H1 (cell line): ENCODE measurements at regions not wholly inside any gene's neighbourhood (a gene's known extent, or its start where the extent isn't known, plus 50 kb on each side); places are given as distances from the start of the nearest gene placed in this dataset.
A peak's percentile ranks its signal among the peaks of the same experiment; 100 is the strongest.

ENCODE experiments used
- CTCF ChIA-PET: fragments of 300-600 bp; sonication (Branson Sonifier 250); formaldehyde crosslinking; loops from one replicate; lab custom pipeline; 2021; ENCODE audit not compliant: partially characterized antibody; lab: Charles Lee
- POLR2A ChIA-PET: fragments of 300-600 bp; sonication (Branson Sonifier 250); formaldehyde crosslinking; loops from one replicate; lab custom pipeline; 2021; ENCODE audit warnings: inconsistent platforms; ENCODE audit not compliant: partially characterized antibody; lab: Charles Lee
- DNase-seq, 2 experiments: peaks; one replicate each; pipeline versions ENCODE4 v3.0.0 to v3.0.0-alpha.2; 2010 to 2022; ENCODE audit warnings: low spot score in 2 of 2, low read depth in 1 of 2, mixed read lengths in 1 of 2
- FAIRE-seq: peaks from 2 replicates; lab custom pipeline; 2011; peaks lifted over from hg19 to GRCh38; lab: Jason Lieb, UNC
- H2AFZ ChIP-seq: 2 replicates; pipeline ENCODE4 v1.8.1; 2012; ENCODE audit warnings: low read length, inconsistent platforms
- H2AK5ac ChIP-seq: 2 replicates; pipeline ENCODE4 v1.6.1; 2013; ENCODE audit warnings: low read depth, low read length
- H2BK120ac ChIP-seq: replicated peaks from 2 replicates; pipeline ENCODE3; 2013; ENCODE audit warnings: low read depth, low read length, inconsistent platforms
- H2BK12ac ChIP-seq: 2 replicates; pipeline ENCODE4 v1.6.1; 2013; ENCODE audit warnings: low read depth, low read length
- H2BK15ac ChIP-seq: 2 replicates; pipeline ENCODE4 v1.6.1; 2013; ENCODE audit warnings: low read length
- H2BK20ac ChIP-seq: 2 replicates; pipeline ENCODE4 v1.6.1; 2013; ENCODE audit warnings: low read length
- H2BK5ac ChIP-seq: 2 replicates; pipeline ENCODE4 v1.6.1; 2013; ENCODE audit warnings: low read depth, low read length
- H3K14ac ChIP-seq: 2 replicates; pipeline ENCODE4 v1.6.1; 2013; ENCODE audit warnings: inconsistent platforms; ENCODE audit not compliant: insufficient read length
- H3K18ac ChIP-seq: 2 replicates; pipeline ENCODE4 v1.6.1; 2013; ENCODE audit warnings: low read length; ENCODE audit errors: extremely low read depth
- H3K23ac ChIP-seq: 2 replicates; pipeline ENCODE4 v1.6.1; 2013; ENCODE audit warnings: inconsistent platforms; ENCODE audit not compliant: insufficient read length
- H3K23me2 ChIP-seq: 2 replicates; pipeline ENCODE4 v1.6.1; 2013; ENCODE audit warnings: low read depth, low read length
- H3K27ac ChIP-seq: 2 replicates; pipeline ENCODE4 v1.6.1; 2011; ENCODE audit warnings: low read depth, low read length, inconsistent platforms
- H3K27me3 ChIP-seq, 4 experiments: replicated peaks in 1 of 4; 1 replicate in 1 of 4; 2 replicates in 3 of 4; pipeline versions ENCODE4 v1.6.1 to v1.8.1; 2011 to 2013; ENCODE audit warnings: low read length in 3 of 4, mild to moderate bottlenecking in 3 of 4, inconsistent platforms in 2 of 4, mixed read lengths in 2 of 4, moderate library complexity in 1 of 4; ENCODE audit not compliant: control insufficient read depth in 3 of 4, insufficient read depth in 3 of 4; ENCODE audit errors: extremely low read depth in 1 of 4
- H3K36me3 ChIP-seq, 4 experiments: 2 replicates each; pipeline versions ENCODE4 v1.6.1 to v1.8.1; 2011 to 2013; ENCODE audit warnings: mild to moderate bottlenecking in 4 of 4, low read length in 3 of 4, moderate library complexity in 2 of 4, control low read depth in 1 of 4, inconsistent platforms in 1 of 4; ENCODE audit not compliant: insufficient read depth in 4 of 4, control insufficient read depth in 2 of 4
- H3K4ac ChIP-seq: replicated peaks from 2 replicates; pipeline ENCODE3; 2013; ENCODE audit warnings: low read length, low read depth, mixed read lengths, inconsistent platforms; ENCODE audit not compliant: insufficient read length
- H3K4me1 ChIP-seq, 4 experiments: replicated peaks in 1 of 4; 1 replicate in 1 of 4; 2 replicates in 3 of 4; pipeline versions ENCODE4 v1.6.1 to v1.8.1; 2011 to 2013; ENCODE audit warnings: low read length in 3 of 4, inconsistent platforms in 2 of 4, mixed read lengths in 1 of 4; ENCODE audit not compliant: insufficient read depth in 4 of 4, control insufficient read depth in 3 of 4
- H3K4me2 ChIP-seq, 2 experiments: 2 replicates each; pipeline versions ENCODE4 v1.6.1 to v1.8.1; 2011 to 2013; ENCODE audit warnings: low read depth in 2 of 2, low read length in 2 of 2, control low read depth in 1 of 2, inconsistent platforms in 1 of 2, mild to moderate bottlenecking in 1 of 2; ENCODE audit not compliant: insufficient read depth in 1 of 2
- H3K4me3 ChIP-seq, 4 experiments: fragments of 200-600, 300-600 bp in 1 of 4; sonication (generic), shearing (Covaris generic), sonication (Bioruptor Twin) in 1 of 4; 2 replicates each; pipeline versions ENCODE4 v1.5.1 to v1.8.1; 2011 to 2016; ENCODE audit warnings: low read length in 4 of 4, low read depth in 3 of 4, control low read depth in 2 of 4, inconsistent platforms in 2 of 4, mild to moderate bottlenecking in 2 of 4, mixed read lengths in 1 of 4, moderate library complexity in 1 of 4; ENCODE audit not compliant: insufficient read depth in 2 of 4; ENCODE audit errors: extremely low read depth in 1 of 4
- H3K56ac ChIP-seq: replicated peaks from 2 replicates; pipeline ENCODE3; 2013; ENCODE audit warnings: low read depth, mild to moderate bottlenecking, mixed read lengths, low read length, inconsistent platforms; ENCODE audit not compliant: insufficient read length
- H3K79me1 ChIP-seq: 2 replicates; pipeline ENCODE4 v1.6.1; 2013; ENCODE audit warnings: low read depth, low read length, control low read depth
- H3K79me2 ChIP-seq, 2 experiments: 2 replicates each; pipeline versions ENCODE4 v1.6.1 to v1.8.1; 2012 to 2013; ENCODE audit warnings: low read length in 2 of 2, mild to moderate bottlenecking in 2 of 2, inconsistent platforms in 1 of 2; ENCODE audit not compliant: insufficient read depth in 2 of 2, control insufficient read depth in 1 of 2
- H3K9ac ChIP-seq, 4 experiments: replicated peaks in 1 of 4; 1 replicate in 1 of 4; 2 replicates in 3 of 4; pipeline versions ENCODE4 v1.6.1 to v1.8.1; 2011 to 2013; ENCODE audit warnings: low read depth in 3 of 4, low read length in 3 of 4, control low read depth in 2 of 4, mild to moderate bottlenecking in 2 of 4, moderate library complexity in 2 of 4, inconsistent platforms in 1 of 4; ENCODE audit errors: extremely low read depth in 1 of 4
- H3K9me3 ChIP-seq, 2 experiments: 2 replicates each; pipeline versions ENCODE4 v1.6.1 to v1.8.1; 2012 to 2013; ENCODE audit warnings: mild to moderate bottlenecking in 2 of 2, moderate library complexity in 2 of 2, control low read depth in 1 of 2, inconsistent platforms in 1 of 2, low read depth in 1 of 2, low read length in 1 of 2, mixed read lengths in 1 of 2; ENCODE audit not compliant: insufficient read depth in 2 of 2
- H4K20me1 ChIP-seq, 2 experiments: replicated peaks in 1 of 2; 2 replicates each; pipeline versions ENCODE3 to v1.8.1; 2011 to 2013; ENCODE audit warnings: inconsistent platforms in 2 of 2, low read length in 2 of 2, mild to moderate bottlenecking in 1 of 2; ENCODE audit not compliant: insufficient read depth in 2 of 2, control insufficient read depth in 1 of 2
- H4K5ac ChIP-seq: 2 replicates; pipeline ENCODE4 v1.6.1; 2013; ENCODE audit warnings: low read length, low read depth, mixed read lengths, inconsistent platforms; ENCODE audit not compliant: insufficient read length
- H4K8ac ChIP-seq: 2 replicates; pipeline ENCODE4 v1.8.0; 2013; ENCODE audit warnings: mild to moderate bottlenecking, moderate library complexity, low read length, inconsistent platforms; ENCODE audit not compliant: insufficient read depth; ENCODE audit errors: extremely low read depth
- H4K91ac ChIP-seq: replicated peaks from 2 replicates; pipeline ENCODE3; 2013; ENCODE audit warnings: low read length, mixed read lengths, inconsistent platforms; ENCODE audit not compliant: insufficient read length
- CTCF ChIP-seq, 3 experiments: IDR thresholded peaks; 1 replicate in 2 of 3; 2 replicates in 1 of 3; pipeline versions ENCODE4 v1.5.1 to v1.6.1; 2011; ENCODE audit warnings: low read length in 3 of 3, mild to moderate bottlenecking in 3 of 3, inconsistent platforms in 2 of 3, low read depth in 1 of 3, moderate library complexity in 1 of 3; ENCODE audit not compliant: insufficient read depth in 1 of 3; ENCODE audit errors: control extremely low read depth in 1 of 3
- KDM1A ChIP-seq: fragments of 200-600, 300-600 bp; sonication (generic); IDR thresholded peaks from 2 replicates; pipeline ENCODE4 v1.7.1; 2016; ENCODE audit warnings: mild to moderate bottlenecking, low read length, borderline replicate concordance
- RAD21 ChIP-seq, 2 experiments: IDR thresholded peaks in 1 of 2; conservative IDR thresholded peaks in 1 of 2; 2 replicates each; pipeline ENCODE4 v1.6.1; 2011; ENCODE audit warnings: low read depth in 2 of 2, low read length in 2 of 2, improper control_type of control experiment in 1 of 2, inconsistent platforms in 1 of 2, mild to moderate bottlenecking in 1 of 2, moderate library complexity in 1 of 2
- WGBS, 2 experiments: shearing (Covaris generic) in 1 of 2; methylation state at CpG; one replicate each; pipeline versions ENCODE4 v1.1.6 to v1.1.7; 2013 to 2015; ENCODE audit warnings: low lambda C conversion rate in 2 of 2, mixed read lengths in 2 of 2, inconsistent platforms in 1 of 2, low coverage in 1 of 2, missing lambda C conversion rate in 1 of 2; ENCODE audit not compliant: insufficient replicate concordance in 2 of 2, insufficient coverage in 1 of 2, insufficient read length in 1 of 2; ENCODE audit errors: extremely low coverage in 1 of 2, missing lambda C conversion rate in 1 of 2; 5-methylcytosine and 5-hydroxymethylcytosine counted together

- FAIRE-seq: peak; percentile 28
- Histone ChIP-seq H3K23me2 (no peaks in the 10 kb centered on the region), H4K8ac (no peak overlapping the region; the same call in 1 of the 2 replicates), H3K56ac (no peak overlapping the region), H3K23ac (no peak overlapping the region), H4K91ac (no peak overlapping the region), H2AK5ac (no peak overlapping the region), H3K18ac (no peak overlapping the region), H3K9ac (no peak overlapping the region), H4K20me1 (no peaks in the 10 kb centered on the region), H3K36me3 (no peaks in the 10 kb centered on the region), H2BK20ac (no peak overlapping the region), H3K4me2 (no peak overlapping the region), H3K79me1 (no peaks in the 10 kb centered on the region), H2AFZ (no peak overlapping the region), H4K5ac (no peak overlapping the region), H2BK12ac (no peak overlapping the region)
- 85% methylated on average over 6 of the region's 6 CpGs; no CpG with 5 or more reads in 1 of the 2 experiments for WGBS, 2 experiments
- TF ChIP-seq RAD21 (IDR thresholded peaks at IDR 0.05 in 1 of 2, conservative IDR thresholded peaks at IDR 0.05 in 1 of 2; ENCODE audit: low read depth in 2 of 2, low read length in 2 of 2) (peak; percentile 17 to 47), CTCF (IDR thresholded peaks at IDR 0.05; ENCODE audit: control extremely low read depth in 1 of 3, insufficient read depth in 1 of 3, low read depth in 1 of 3, low read length in 3 of 3) (peak in 1 of 3 experiments; percentile 17; a peak in 2 of 4 replicates), KDM1A (no peak)
- TF ChIP-seq, all 59 proteins: peak for 2
- Histone ChIP-seq H2BK15ac (no peak overlapping the region), H3K27me3 (no peaks in the 10 kb centered on the region; a peak in 2 of 7 replicates), H2BK120ac (no peak overlapping the region), H3K79me2 (no peaks in the 10 kb centered on the region), H2BK5ac (no peak overlapping the region), H3K27ac (no peak overlapping the region), H3K4me1 (peaks cover 6 to 14% (median 11%) of the 10 kb centered on the region in 4 experiments), H3K9me3 (peaks cover 4 to 5% of the 10 kb centered on the region in 2 experiments; a peak in 2 of 4 replicates), H3K4ac (no peak overlapping the region), H3K14ac (no peak overlapping the region), H3K4me3 (no peak overlapping the region)
- DNase-seq: no peak
- POLR2A ChIA-PET: no interaction called here
- CTCF ChIA-PET: interaction anchor here (0.9 to 1.4 kb wide), 4 partner anchors 19 to 139 kb away, joined by 3 to 4 read pairs (median 3); no protein-coding TSS in a partner anchor
Observed at GRCh38 chr12:4143896-4144295, 129.7 kb upstream of the CCND2 start.
